T-cell (primary cell): ENCODE measurements at regions not wholly inside any gene's neighbourhood (a gene's known extent, or its start where the extent isn't known, plus 50 kb on each side); places are given as distances from the start of the nearest gene placed in this dataset.

Source experiments
- ATAC-seq, 4 experiments: fragments of 200-7000 bp in 3 of 4; fragments of 150-1000 bp in 1 of 4; cut with Tn5 transposase; replicated peaks in 1 of 4; 1 replicate in 3 of 4; 2 replicates in 1 of 4; pipeline ENCODE4 v1.10.0; 2021; ENCODE audit warnings: moderate library complexity in 3 of 4, mild to moderate bottlenecking in 2 of 4, moderate number of reproducible peaks in 1 of 4
- CTCF ChIA-PET, 2 donors: fragments of 300-600 bp; sonication (Branson Sonifier 250); formaldehyde crosslinking; loops; one replicate each; lab custom pipeline; 2022; ENCODE audit warnings: antibody characterized with exemption in 2 of 2; lab: Charles Lee
- POLR2A ChIA-PET, 2 donors: fragments of 300-600 bp; sonication (Branson Sonifier 250); formaldehyde crosslinking; loops; one replicate each; lab custom pipeline; 2022; ENCODE audit warnings: antibody characterized with exemption in 2 of 2; lab: Charles Lee
- DNase-seq, 35 experiments: peaks; one replicate each; pipeline versions ENCODE4 v3.0.0 to v3.0.0-alpha.2; 2013 to 2023
- H3K27ac ChIP-seq: one replicate; pipeline ENCODE4 v1.5.1; 2013; ENCODE audit warnings: low read length
- H3K27me3 ChIP-seq, 2 experiments: replicated peaks in 1 of 2; 1 replicate in 1 of 2; 2 replicates in 1 of 2; pipeline versions ENCODE4 v1.6.1 to v1.7.0; 2013; ENCODE audit warnings: low read length in 1 of 2, mixed read lengths in 1 of 2; ENCODE audit not compliant: control insufficient read depth in 2 of 2, insufficient read depth in 2 of 2; ENCODE audit errors: extremely low read depth in 1 of 2
- H3K36me3 ChIP-seq, 2 donors: 1 replicate in 1 of 2; 2 replicates in 1 of 2; pipeline versions ENCODE4 v1.6.1 to v1.7.0; 2013; ENCODE audit warnings: low read length in 1 of 2; ENCODE audit not compliant: control insufficient read depth in 2 of 2, insufficient read depth in 1 of 2; ENCODE audit errors: extremely low read depth in 1 of 2
- H3K4me1 ChIP-seq, 2 experiments: 1 replicate in 1 of 2; 2 replicates in 1 of 2; pipeline versions ENCODE4 v1.6.1 to v1.7.0; 2013; ENCODE audit warnings: low read length in 2 of 2, mixed read lengths in 1 of 2; ENCODE audit not compliant: insufficient read depth in 2 of 2, control insufficient read depth in 1 of 2; ENCODE audit errors: extremely low read depth in 1 of 2
- H3K4me3 ChIP-seq, 2 donors: 1 replicate in 1 of 2; 2 replicates in 1 of 2; pipeline versions ENCODE4 v1.5.1 to v1.7.0; 2013; ENCODE audit warnings: mild to moderate bottlenecking in 2 of 2, low read length in 1 of 2, moderate library complexity in 1 of 2; ENCODE audit not compliant: control insufficient read depth in 1 of 2; ENCODE audit errors: extremely low read depth in 1 of 2
- H3K9me3 ChIP-seq: 2 replicates; pipeline ENCODE4 v1.7.0; 2013
- H3K27ac Mint-ChIP-seq, 2 donors: one replicate each; pipeline ENCODE4 v1.8.0; 2020 to 2021; ENCODE audit warnings: mild to moderate bottlenecking in 2 of 2, mixed read lengths in 2 of 2
- H3K27me3 Mint-ChIP-seq, 2 donors: one replicate each; pipeline ENCODE4 v1.8.0; 2021 to 2022; ENCODE audit warnings: mixed read lengths in 2 of 2
- H3K36me3 Mint-ChIP-seq: one replicate; pipeline ENCODE4 v1.8.0; 2021; ENCODE audit warnings: mixed read lengths
- H3K4me1 Mint-ChIP-seq, 3 donors: one replicate each; pipeline ENCODE4 v1.8.0; 2020 to 2022; ENCODE audit warnings: mixed read lengths in 3 of 3, mild to moderate bottlenecking in 1 of 3
- H3K4me3 Mint-ChIP-seq, 3 donors: one replicate each; pipeline ENCODE4 v1.8.0; 2020 to 2022; ENCODE audit warnings: mild to moderate bottlenecking in 3 of 3, mixed read lengths in 3 of 3, moderate library complexity in 3 of 3
- H3K9me3 Mint-ChIP-seq, 3 donors: one replicate each; pipeline ENCODE4 v1.8.0; 2020 to 2022; ENCODE audit warnings: mixed read lengths in 3 of 3
- WGBS: methylation state at CpG from one replicate; pipeline ENCODE4 v1.1.5; 2013; ENCODE audit warnings: missing lambda C conversion rate; ENCODE audit not compliant: insufficient coverage; 5-methylcytosine and 5-hydroxymethylcytosine counted together

DNA sequence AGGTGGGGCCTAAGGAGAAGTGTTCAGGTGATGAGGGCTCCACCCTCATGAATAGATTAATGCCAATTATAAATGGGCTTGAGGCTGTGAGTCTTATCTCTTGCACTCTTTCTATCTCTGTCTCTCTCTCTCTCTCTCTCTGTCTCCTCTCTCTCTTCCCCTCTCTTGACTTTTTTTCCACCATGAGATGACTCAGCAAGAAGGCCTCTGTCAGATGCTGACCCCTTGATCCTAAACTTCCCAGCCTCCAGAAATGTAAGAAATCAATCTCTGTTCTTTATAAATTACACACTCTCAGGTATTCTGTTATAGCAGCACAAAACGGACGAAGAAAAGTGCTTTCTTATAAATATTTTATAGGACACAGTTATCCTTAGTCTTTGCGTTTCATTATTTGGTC is 184.9 kb upstream of the PCDH7 start:
- Mint-ChIP-seq H3K27ac (no peak overlapping the region), H3K9me3 (peaks cover 4 to 16% (median 11%) of the 10 kb centered on the region in 3 donors), H3K27me3 (no peaks in the 10 kb centered on the region), H3K36me3 (no peaks in the 10 kb centered on the region), H3K4me1 (no peaks in the 10 kb centered on the region), H3K4me3 (no peak overlapping the region)
- ATAC-seq, result no peak
- no peak for DNase-seq
- Histone ChIP-seq H3K4me1 (no peaks in the 10 kb centered on the region), H3K27me3 (no peaks in the 10 kb centered on the region), H3K36me3 (no peaks in the 10 kb centered on the region), H3K27ac (no peak overlapping the region), H3K4me3 (no peak overlapping the region), H3K9me3 (no peaks in the 10 kb centered on the region)
- POLR2A ChIA-PET, result no interaction called here
- CTCF ChIA-PET, result no interaction called here
- WGBS, result no CpG with 5 or more reads among the region's 3 CpGs

GRCh38 chr4:30536231-30536630 is 183.9 kb upstream of the PCDH7 start:
- 75% methylated on average over 1 of the region's 2 CpGs for WGBS
- Mint-ChIP-seq H3K4me3 (no peak overlapping the region), H3K27me3 (no peaks in the 10 kb centered on the region), H3K9me3 (peaks cover 4 to 14% (median 13%) of the 10 kb centered on the region in 3 donors), H3K27ac (no peak overlapping the region), H3K36me3 (no peaks in the 10 kb centered on the region), H3K4me1 (no peaks in the 10 kb centered on the region)
- ChIA-PET POLR2A (no interaction called here), CTCF (no interaction called here)
- Histone ChIP-seq H3K27me3 (no peaks in the 10 kb centered on the region), H3K27ac (no peak overlapping the region), H3K36me3 (no peaks in the 10 kb centered on the region), H3K9me3 (no peaks in the 10 kb centered on the region), H3K4me1 (no peaks in the 10 kb centered on the region), H3K4me3 (no peak overlapping the region)
- no peak for DNase-seq
- ATAC-seq, result no peak

DNA sequence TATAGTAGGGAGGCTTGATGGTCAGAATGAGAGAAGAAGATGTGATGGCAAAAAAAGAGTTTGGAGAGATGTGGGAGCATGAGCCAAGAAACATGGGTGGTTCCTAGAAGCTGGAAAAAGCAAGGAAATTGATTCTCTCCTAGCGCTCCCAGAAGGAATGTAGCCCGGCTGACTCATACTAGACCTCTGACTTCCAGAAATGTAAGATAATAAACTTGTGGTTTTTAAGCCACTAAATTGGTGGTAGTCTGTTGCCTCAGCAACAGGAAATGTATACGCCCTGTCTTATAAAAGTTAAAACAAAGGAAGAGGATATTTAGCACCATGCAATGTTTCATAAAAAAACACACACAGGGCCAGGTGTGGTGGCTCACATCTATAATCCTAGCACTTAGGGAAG is 182.7 kb upstream of the PCDH7 start:
- CTCF ChIA-PET, result no interaction called here
- H3K27me3 ChIP-seq, result no peaks in the 10 kb centered on the region
- DNase-seq, result no peak
- Mint-ChIP-seq H3K9me3 (peaks cover 4 to 16% (median 13%) of the 10 kb centered on the region in 3 donors), H3K27me3 (no peaks in the 10 kb centered on the region), H3K36me3 (no peaks in the 10 kb centered on the region), H3K4me3 (no peak overlapping the region), H3K4me1 (no peaks in the 10 kb centered on the region), H3K27ac (no peak overlapping the region)
- H3K27ac ChIP-seq, result no peak overlapping the region
- no peak overlapping the region for H3K4me3 ChIP-seq
- no peaks in the 10 kb centered on the region for H3K36me3 ChIP-seq
- ATAC-seq, result no peak
- WGBS, result 100% methylated on average over 1 of the region's 3 CpGs
- POLR2A ChIA-PET, result no interaction called here
- H3K9me3 ChIP-seq, result no peaks in the 10 kb centered on the region
- H3K4me1 ChIP-seq, result no peaks in the 10 kb centered on the region

DNA sequence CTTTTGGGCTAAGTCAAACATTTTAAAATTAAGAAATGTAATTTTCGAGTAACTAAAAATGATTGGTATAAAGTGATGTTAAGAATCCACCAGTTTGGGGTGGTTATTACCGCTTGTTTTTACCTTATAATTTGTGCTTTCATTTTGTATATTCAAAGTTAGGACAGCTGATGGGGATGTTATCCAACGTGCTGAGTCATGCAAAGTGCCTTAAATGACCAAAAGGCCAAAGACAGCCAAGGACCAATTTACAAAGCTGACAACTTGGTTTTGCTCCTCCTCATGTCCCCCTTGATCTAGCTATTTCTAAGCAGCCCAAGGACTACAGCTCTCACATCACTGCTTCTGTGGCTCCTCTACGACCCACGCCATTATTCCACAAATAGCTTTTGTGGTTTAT is 181.4 kb upstream of the PCDH7 start:
- 70% methylated on average over 1 of the region's 5 CpGs for WGBS
- ATAC-seq (no peak), DNase-seq (no peak)
- H3K9me3 ChIP-seq, result no peaks in the 10 kb centered on the region
- H3K4me1 ChIP-seq, result no peaks in the 10 kb centered on the region
- Mint-ChIP-seq H3K36me3 (no peaks in the 10 kb centered on the region), H3K4me1 (no peaks in the 10 kb centered on the region), H3K27ac (no peak overlapping the region), H3K9me3 (peaks cover 4 to 13% (median 12%) of the 10 kb centered on the region in 3 donors), H3K27me3 (no peaks in the 10 kb centered on the region), H3K4me3 (no peak overlapping the region)
- ChIA-PET POLR2A (no interaction called here), CTCF (no interaction called here)
- no peak overlapping the region for H3K27ac ChIP-seq
- H3K36me3 ChIP-seq, result no peaks in the 10 kb centered on the region
- no peak overlapping the region for H3K4me3 ChIP-seq
- no peaks in the 10 kb centered on the region for H3K27me3 ChIP-seq

DNA sequence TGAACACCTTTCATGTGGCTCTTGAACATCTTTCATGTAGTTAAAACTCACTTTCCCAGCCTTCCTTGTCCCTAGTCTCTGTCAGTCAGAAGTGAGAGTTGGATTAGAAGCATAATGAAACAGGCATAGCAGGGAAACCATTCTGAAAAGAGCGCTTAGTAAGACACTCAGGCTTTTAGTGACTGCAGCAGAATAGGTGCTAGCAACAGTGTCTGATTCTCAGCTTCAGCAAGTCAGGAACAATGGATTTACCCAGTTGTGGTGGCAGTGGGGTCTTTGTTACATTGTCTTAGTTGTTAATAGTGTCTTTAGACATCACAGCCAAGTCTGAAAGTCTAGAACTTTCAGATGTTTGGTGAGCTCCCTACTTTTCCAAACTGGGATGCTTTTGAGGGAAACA is 177.1 kb upstream of the PCDH7 start:
- Mint-ChIP-seq H3K36me3 (no peaks in the 10 kb centered on the region), H3K27ac (no peak overlapping the region), H3K4me3 (no peak overlapping the region), H3K4me1 (no peaks in the 10 kb centered on the region), H3K27me3 (no peaks in the 10 kb centered on the region), H3K9me3 (peaks cover 6 to 17% (median 11%) of the 10 kb centered on the region in 3 donors)
- WGBS, result no CpG with 5 or more reads among the region's 1 CpG
- no peaks in the 10 kb centered on the region for H3K36me3 ChIP-seq
- ChIA-PET CTCF (no interaction called here), POLR2A (no interaction called here)
- H3K27ac ChIP-seq, result no peak overlapping the region
- no peak for DNase-seq
- no peaks in the 10 kb centered on the region for H3K9me3 ChIP-seq
- ATAC-seq, result no peak
- no peak overlapping the region for H3K4me3 ChIP-seq
- H3K27me3 ChIP-seq, result no peaks in the 10 kb centered on the region
- H3K4me1 ChIP-seq, result no peaks in the 10 kb centered on the region

GRCh38 chr4:30553151-30553550 is 167.0 kb upstream of the PCDH7 start:
- peaks cover 13 to 18% (median 17%) of the 10 kb centered on the region in 3 donors for H3K9me3 Mint-ChIP-seq
- no peak overlapping the region for H3K4me3 Mint-ChIP-seq
- no peaks in the 10 kb centered on the region for H3K27me3 Mint-ChIP-seq
- ChIA-PET CTCF (no interaction called here), POLR2A (no interaction called here)
- no peak overlapping the region for H3K27ac Mint-ChIP-seq
- ATAC-seq, result no peak
- no peak for DNase-seq
- Histone ChIP-seq H3K27me3 (no peaks in the 10 kb centered on the region), H3K27ac (no peak overlapping the region), H3K4me1 (no peaks in the 10 kb centered on the region), H3K36me3 (no peaks in the 10 kb centered on the region), H3K4me3 (no peak overlapping the region), H3K9me3 (no peaks in the 10 kb centered on the region)
- no peaks in the 10 kb centered on the region for H3K4me1 Mint-ChIP-seq
- WGBS, result no CpG with 5 or more reads among the region's 1 CpG
- H3K36me3 Mint-ChIP-seq, result no peaks in the 10 kb centered on the region

DNA sequence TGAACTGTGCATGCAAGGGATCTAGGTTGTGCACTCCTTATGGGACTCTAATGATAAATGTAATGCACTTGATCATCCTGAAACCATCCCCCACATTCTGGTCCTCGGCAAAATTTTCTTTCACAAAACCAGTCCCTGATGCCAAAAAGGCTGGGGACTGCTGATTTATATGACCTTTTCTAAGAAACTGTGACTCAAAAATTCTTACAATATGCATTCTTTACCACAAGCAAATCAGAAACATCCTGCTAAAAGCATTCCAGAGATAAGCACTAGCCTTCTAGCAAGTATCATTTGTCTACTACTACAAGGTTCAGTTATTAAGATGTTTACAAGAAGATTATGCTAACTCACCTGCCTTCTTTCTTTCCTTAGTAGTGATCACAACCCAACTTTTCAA is 166.5 kb upstream of the PCDH7 start:
- DNase-seq (no peak), ATAC-seq (no peak)
- 25% methylated on average over 1 of the region's 1 CpG for WGBS
- Mint-ChIP-seq H3K27me3 (no peaks in the 10 kb centered on the region), H3K36me3 (no peaks in the 10 kb centered on the region), H3K9me3 (peaks cover 13 to 18% (median 17%) of the 10 kb centered on the region in 3 donors), H3K4me3 (no peak overlapping the region), H3K4me1 (no peaks in the 10 kb centered on the region), H3K27ac (no peak overlapping the region)
- H3K4me3 ChIP-seq, result no peak overlapping the region
- H3K36me3 ChIP-seq, result no peaks in the 10 kb centered on the region
- no peaks in the 10 kb centered on the region for H3K27me3 ChIP-seq
- H3K4me1 ChIP-seq, result no peaks in the 10 kb centered on the region
- no peaks in the 10 kb centered on the region for H3K9me3 ChIP-seq
- H3K27ac ChIP-seq, result no peak overlapping the region
- ChIA-PET CTCF (no interaction called here), POLR2A (no interaction called here)
